NOMO-1 treated with dmso at 0.1 percent for 144 hours (cell line): ENCODE measurements at regions not wholly inside any gene's neighbourhood (a gene's known extent, or its start where the extent isn't known, plus 50 kb on each side); places are given as distances from the start of the nearest gene placed in this dataset.

ENCODE experiments used
- DNase-seq: peaks from one replicate; lab custom pipeline; 2025; ENCODE audit not compliant: unreplicated experiment; lab: John Stamatoyannopoulos, UW

GRCh38 chr16:86184185-86184584 lies 285.2 kb downstream of the IRF8 start:
- no peak for DNase-seq

GRCh38 chr16:86185089-86185488 lies 286.1 kb downstream of the IRF8 start:
- DNase-seq, result no peak

- no peak for DNase-seq
Measured at GRCh38 chr16:86186313-86186712, 287.4 kb downstream of the IRF8 start.

GRCh38 chr16:86189934-86190333 lies 291.0 kb downstream of the IRF8 start:
- DNase-seq, result no peak

- DNase-seq, result no peak
Measured at GRCh38 chr16:86191663-86192062, 292.7 kb downstream of the IRF8 start.

GRCh38 chr16:86193528-86194193 lies 294.7 kb downstream of the IRF8 start:
- DNase-seq, result no peak

GRCh38 chr16:86195863-86196630 lies 297.1 kb downstream of the IRF8 start:
- no peak for DNase-seq

GRCh38 chr16:86196687-86197391 lies 297.9 kb downstream of the IRF8 start:
- no peak for DNase-seq

- no peak for DNase-seq
Measured at GRCh38 chr16:86198206-86199118, 299.5 kb downstream of the IRF8 start.

GRCh38 chr16:86199182-86199581 lies 300.2 kb downstream of the IRF8 start:
- no peak for DNase-seq

- no peak for DNase-seq
Measured at GRCh38 chr16:86199871-86200695, 301.1 kb downstream of the IRF8 start.

- no peak for DNase-seq
Measured at GRCh38 chr16:86200722-86201121, 301.8 kb downstream of the IRF8 start.

- DNase-seq, result no peak
Measured at GRCh38 chr16:86201746-86202145, 302.8 kb downstream of the IRF8 start.

GRCh38 chr16:86202267-86202666 lies 303.3 kb downstream of the IRF8 start:
- no peak for DNase-seq

- DNase-seq, result no peak
Measured at GRCh38 chr16:86202760-86203426, 303.9 kb downstream of the IRF8 start.

- DNase-seq, result no peak
Measured at GRCh38 chr16:86203557-86204275, 304.8 kb downstream of the IRF8 start.

- DNase-seq, result no peak
Measured at GRCh38 chr16:86205521-86206245, 304.6 kb upstream of the FOXF1 start.

GRCh38 chr16:86207350-86207749 lies 303.0 kb upstream of the FOXF1 start:
- DNase-seq, result no peak
